ENCODE measurements at regions not wholly inside any gene's neighbourhood (a gene's known extent, or its start where the extent isn't known, plus 50 kb on each side); places are given as distances from the start of the nearest gene placed in this dataset.

DNA sequence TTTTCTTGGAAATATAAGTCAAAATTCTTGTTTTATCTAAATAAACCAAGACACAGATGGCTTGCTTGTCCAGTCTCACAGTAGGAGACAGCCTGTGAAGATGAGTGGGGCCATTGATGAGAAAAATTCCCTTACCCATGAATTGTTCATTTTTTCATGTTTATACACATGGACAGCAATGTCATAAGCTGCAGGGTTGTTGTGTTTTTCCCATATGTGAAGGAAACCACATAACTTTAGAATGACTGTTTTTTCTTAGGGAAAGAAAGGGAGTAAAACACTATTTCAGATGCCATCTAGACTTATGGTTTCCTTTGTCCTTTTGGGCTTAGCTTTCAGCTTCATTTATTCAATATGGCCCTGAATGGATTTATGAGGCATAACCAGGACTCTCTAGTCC is 622.5 kb upstream of the NR5A2 start:
- Histone ChIP-seq H3K9ac (ENCODE audit: low read length) (no peak overlapping the region), H3K79me2 (ENCODE audit: insufficient read depth, low read length) (no peaks in the 10 kb centered on the region), H3K9me3 (ENCODE audit: insufficient read depth, low read depth, low read length) (no peaks in the 10 kb centered on the region), H3K4me2 (ENCODE audit: low read length) (no peak overlapping the region), H3K4me1 (ENCODE audit: insufficient read depth, low read length) (peaks cover 10% of the 10 kb centered on the region), H3K27ac (ENCODE audit: low read depth, low read length) (no peak overlapping the region), H3K27me3 (ENCODE audit: insufficient read depth, low read length) (no peaks in the 10 kb centered on the region), H3K36me3 (ENCODE audit: insufficient read depth, low read length) (no peaks in the 10 kb centered on the region), H4K20me1 (ENCODE audit: insufficient read depth, low read length) (no peaks in the 10 kb centered on the region), H2AFZ (ENCODE audit: low read depth, low read length) (no peak overlapping the region), H3K4me3 (ENCODE audit: insufficient read depth, low read depth, low read length) (no peak overlapping the region)
- Mint-ChIP-seq H3K27ac (ENCODE audit: unreplicated experiment) (no peak overlapping the region), H3K4me3 (ENCODE audit: unreplicated experiment) (no peak overlapping the region), H3K36me3 (ENCODE audit: low read depth, unreplicated experiment) (no peaks in the 10 kb centered on the region), H3K9me3 (ENCODE audit: unreplicated experiment) (peaks cover 1% of the 10 kb centered on the region), H3K4me1 (ENCODE audit: low read depth, unreplicated experiment) (peaks cover 2% of the 10 kb centered on the region), H3K27me3 (ENCODE audit: low read depth, unreplicated experiment) (no peaks in the 10 kb centered on the region)
- no peak for FAIRE-seq
- peak; percentile 45 for DNase-seq (ENCODE audit: low read depth)
- no peak for TF ChIP-seq EZH2 (IDR thresholded peaks at IDR 0.05; ENCODE audit: insufficient read depth, low read length)
- TF ChIP-seq, protein P1, sequence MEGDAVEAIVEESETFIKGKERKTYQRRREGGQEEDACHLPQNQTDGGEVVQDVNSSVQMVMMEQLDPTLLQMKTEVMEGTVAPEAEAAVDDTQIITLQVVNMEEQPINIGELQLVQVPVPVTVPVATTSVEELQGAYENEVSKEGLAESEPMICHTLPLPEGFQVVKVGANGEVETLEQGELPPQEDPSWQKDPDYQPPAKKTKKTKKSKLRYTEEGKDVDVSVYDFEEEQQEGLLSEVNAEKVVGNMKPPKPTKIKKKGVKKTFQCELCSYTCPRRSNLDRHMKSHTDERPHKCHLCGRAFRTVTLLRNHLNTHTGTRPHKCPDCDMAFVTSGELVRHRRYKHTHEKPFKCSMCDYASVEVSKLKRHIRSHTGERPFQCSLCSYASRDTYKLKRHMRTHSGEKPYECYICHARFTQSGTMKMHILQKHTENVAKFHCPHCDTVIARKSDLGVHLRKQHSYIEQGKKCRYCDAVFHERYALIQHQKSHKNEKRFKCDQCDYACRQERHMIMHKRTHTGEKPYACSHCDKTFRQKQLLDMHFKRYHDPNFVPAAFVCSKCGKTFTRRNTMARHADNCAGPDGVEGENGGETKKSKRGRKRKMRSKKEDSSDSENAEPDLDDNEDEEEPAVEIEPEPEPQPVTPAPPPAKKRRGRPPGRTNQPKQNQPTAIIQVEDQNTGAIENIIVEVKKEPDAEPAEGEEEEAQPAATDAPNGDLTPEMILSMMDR (IDR thresholded peaks at IDR 0.05; ENCODE audit: insufficient read depth, low read depth, low read length): no peak

DNA sequence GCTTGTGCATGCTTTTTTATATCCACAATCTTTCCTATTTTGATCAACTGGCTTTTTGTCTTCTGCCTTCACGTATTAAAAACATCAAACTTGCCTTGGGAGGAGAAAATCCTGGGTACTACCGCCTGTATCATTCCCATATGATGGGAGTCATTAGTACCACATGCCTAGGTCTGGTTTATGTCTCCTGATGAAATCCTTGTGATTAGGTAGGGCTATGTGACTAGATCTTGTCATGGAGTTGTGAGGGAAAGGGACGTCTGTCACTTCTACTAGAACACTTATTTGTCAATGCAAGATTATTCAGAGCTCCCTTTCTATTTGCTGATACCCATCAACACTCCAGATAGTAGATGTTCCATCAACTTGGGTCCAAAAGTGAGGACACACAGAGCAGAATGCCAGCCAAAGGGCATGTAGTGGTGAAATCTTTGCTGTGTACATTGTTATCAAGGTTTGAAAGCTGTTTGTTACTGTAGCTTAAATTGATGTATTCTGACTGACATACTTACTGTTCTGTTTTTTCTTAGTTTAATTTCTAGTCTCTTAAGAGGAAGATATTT is 621.8 kb upstream of the NR5A2 start:
- TF ChIP-seq, protein P1 (IDR thresholded peaks at IDR 0.05; ENCODE audit: insufficient read depth, low read depth, low read length): no peak
- TF ChIP-seq EZH2 (IDR thresholded peaks at IDR 0.05; ENCODE audit: insufficient read depth, low read length): no peak
- Histone ChIP-seq H3K4me3 (ENCODE audit: insufficient read depth, low read depth, low read length) (no peak overlapping the region), H3K79me2 (ENCODE audit: insufficient read depth, low read length) (no peaks in the 10 kb centered on the region), H2AFZ (ENCODE audit: low read depth, low read length) (no peak overlapping the region), H3K27me3 (ENCODE audit: insufficient read depth, low read length) (no peaks in the 10 kb centered on the region), H3K9ac (ENCODE audit: low read length) (no peak overlapping the region), H4K20me1 (ENCODE audit: insufficient read depth, low read length) (no peaks in the 10 kb centered on the region), H3K27ac (ENCODE audit: low read depth, low read length) (no peak overlapping the region), H3K36me3 (ENCODE audit: insufficient read depth, low read length) (no peaks in the 10 kb centered on the region), H3K4me2 (ENCODE audit: low read length) (no peak overlapping the region), H3K9me3 (ENCODE audit: insufficient read depth, low read depth, low read length) (no peaks in the 10 kb centered on the region), H3K4me1 (ENCODE audit: insufficient read depth, low read length) (peaks cover 10% of the 10 kb centered on the region)
- no peak overlapping the region for H3K27ac Mint-ChIP-seq (ENCODE audit: unreplicated experiment)
- FAIRE-seq (no peak), DNase-seq (ENCODE audit: low read depth) (no peak)
- no peaks in the 10 kb centered on the region for H3K36me3 Mint-ChIP-seq (ENCODE audit: low read depth, unreplicated experiment)
- no peak overlapping the region for H3K4me3 Mint-ChIP-seq (ENCODE audit: unreplicated experiment)
- H3K27me3 Mint-ChIP-seq (ENCODE audit: low read depth, unreplicated experiment): no peaks in the 10 kb centered on the region
- H3K9me3 Mint-ChIP-seq (ENCODE audit: unreplicated experiment): peaks cover 1% of the 10 kb centered on the region
- H3K4me1 Mint-ChIP-seq (ENCODE audit: low read depth, unreplicated experiment): peaks cover 2% of the 10 kb centered on the region

DNA sequence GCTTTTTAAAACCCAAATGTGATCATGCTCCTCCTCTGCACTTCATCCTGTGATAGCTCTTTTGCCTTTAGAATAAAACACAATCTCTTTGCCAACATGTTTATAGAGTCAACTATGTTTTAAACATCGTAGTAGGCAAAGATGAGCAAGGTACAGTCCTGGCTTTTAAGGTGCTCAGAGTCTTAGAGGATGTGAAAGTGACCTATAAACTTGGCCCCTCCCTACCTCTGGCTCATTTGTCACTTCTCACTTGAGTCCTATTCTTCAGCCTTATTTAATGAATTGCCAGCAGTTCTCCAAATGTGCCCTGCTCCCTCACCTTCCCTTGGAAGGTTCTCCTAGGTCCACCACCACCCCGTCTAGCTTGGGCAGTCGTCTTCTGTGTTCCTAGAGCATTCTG is 617.0 kb upstream of the NR5A2 start:
- H3K27ac Mint-ChIP-seq (ENCODE audit: unreplicated experiment): no peak overlapping the region
- H3K27me3 Mint-ChIP-seq (ENCODE audit: low read depth, unreplicated experiment): no peaks in the 10 kb centered on the region
- Histone ChIP-seq H3K9me3 (ENCODE audit: insufficient read depth, low read depth, low read length) (no peaks in the 10 kb centered on the region), H3K4me1 (ENCODE audit: insufficient read depth, low read length) (no peaks in the 10 kb centered on the region), H3K27ac (ENCODE audit: low read depth, low read length) (no peak overlapping the region), H3K4me3 (ENCODE audit: insufficient read depth, low read depth, low read length) (no peak overlapping the region), H2AFZ (ENCODE audit: low read depth, low read length) (no peak overlapping the region), H3K27me3 (ENCODE audit: insufficient read depth, low read length) (no peaks in the 10 kb centered on the region), H3K4me2 (ENCODE audit: low read length) (no peak overlapping the region), H3K79me2 (ENCODE audit: insufficient read depth, low read length) (no peaks in the 10 kb centered on the region), H3K36me3 (ENCODE audit: insufficient read depth, low read length) (no peaks in the 10 kb centered on the region), H3K9ac (ENCODE audit: low read length) (no peak overlapping the region), H4K20me1 (ENCODE audit: insufficient read depth, low read length) (no peaks in the 10 kb centered on the region)
- DNase-seq (ENCODE audit: low read depth) (no peak), FAIRE-seq (no peak)
- H3K4me1 Mint-ChIP-seq (ENCODE audit: low read depth, unreplicated experiment): no peaks in the 10 kb centered on the region
- no peak for TF ChIP-seq EZH2 (IDR thresholded peaks at IDR 0.05; ENCODE audit: insufficient read depth, low read length)
- TF ChIP-seq, protein P1 (IDR thresholded peaks at IDR 0.05; ENCODE audit: insufficient read depth, low read depth, low read length): no peak
- H3K36me3 Mint-ChIP-seq (ENCODE audit: low read depth, unreplicated experiment): no peaks in the 10 kb centered on the region
- no peak overlapping the region for H3K4me3 Mint-ChIP-seq (ENCODE audit: unreplicated experiment)
- H3K9me3 Mint-ChIP-seq (ENCODE audit: unreplicated experiment): peaks cover 4% of the 10 kb centered on the region

All from astrocyte (in vitro differentiated cells and primary cell).